WTC11 (cell line): ENCODE measurements at regions not wholly inside any gene's neighbourhood (a gene's known extent, or its start where the extent isn't known, plus 50 kb on each side); places are given as distances from the start of the nearest gene placed in this dataset.

Experiments
- ATF6 ChIP-seq: sonication (generic); formaldehyde crosslinking; IDR thresholded peaks from 2 replicates; pipeline ENCODE4 v1.8.1; 2023; ENCODE audit warnings: mild to moderate bottlenecking, missing genetic modification reagents
- CREM ChIP-seq: sonication (generic); formaldehyde crosslinking; IDR thresholded peaks from 2 replicates; pipeline ENCODE4 v1.8.1; 2022; ENCODE audit warnings: mild to moderate bottlenecking, missing genetic modification reagents, moderate library complexity
- CTCF ChIP-seq: fragments of 200-600 bp; IDR thresholded peaks from 2 replicates; pipeline ENCODE4 v1.8.0; 2022; ENCODE audit warnings: antibody characterized with exemption
- IRF2 ChIP-seq: sonication (generic); formaldehyde crosslinking; IDR thresholded peaks from 2 replicates; pipeline ENCODE4 v1.8.0; 2022; ENCODE audit warnings: low read depth, missing genetic modification reagents, borderline replicate concordance

- no peak for TF ChIP-seq ATF6 (CRISPR knock-in tag)
- TF ChIP-seq CTCF: no peak
- no peak for TF ChIP-seq IRF2 (CRISPR knock-in tag)
- TF ChIP-seq CREM (CRISPR knock-in tag): no peak
These were observed 254.4 kb downstream of the GLUD2 start for GRCh38 chrX:121301822-121302221.
